Nephron progenitor cell (in vitro differentiated cells): ENCODE measurements at regions not wholly inside any gene's neighbourhood (a gene's known extent, or its start where the extent isn't known, plus 50 kb on each side); places are given as distances from the start of the nearest gene placed in this dataset.

Experiments
- DNase-seq: peaks from one replicate; pipeline ENCODE4 v3.0.0; 2021
- H3K27ac Mint-ChIP-seq: 2 replicates; pipeline ENCODE4 v1.8.0; 2021; ENCODE audit warnings: mild to moderate bottlenecking, moderate library complexity, mixed read lengths
- H3K27me3 Mint-ChIP-seq: 2 replicates; pipeline ENCODE4 v1.8.0; 2021; ENCODE audit warnings: mild to moderate bottlenecking, low read depth, mixed read lengths; ENCODE audit not compliant: poor library complexity
- H3K36me3 Mint-ChIP-seq: 2 replicates; pipeline ENCODE4 v1.8.0; 2021; ENCODE audit warnings: low read depth, mixed read lengths
- H3K4me1 Mint-ChIP-seq: 2 replicates; pipeline ENCODE4 v1.8.0; 2021; ENCODE audit warnings: mixed read lengths
- H3K4me3 Mint-ChIP-seq: 2 replicates; pipeline ENCODE4 v1.8.0; 2021; ENCODE audit warnings: mild to moderate bottlenecking, moderate library complexity, mixed read lengths
- H3K9me3 Mint-ChIP-seq: 2 replicates; pipeline ENCODE4 v1.8.0; 2021; ENCODE audit warnings: mild to moderate bottlenecking, moderate library complexity, mixed read lengths
- CTCF ChIP-seq: fragments of 200-600 bp; sonication (generic); IDR thresholded peaks from 2 replicates; pipeline ENCODE4 v1.5.0; 2021; ENCODE audit warnings: antibody characterized with exemption

- Mint-ChIP-seq H3K9me3 (no peaks in the 10 kb centered on the region), H3K27me3 (peaks cover 10% of the 10 kb centered on the region), H3K4me3 (no peak overlapping the region), H3K4me1 (peaks cover 3% of the 10 kb centered on the region), H3K27ac (no peak overlapping the region), H3K36me3 (no peaks in the 10 kb centered on the region)
- TF ChIP-seq CTCF: no peak
- no peak for DNase-seq
These were observed 49.9 kb upstream of the KLF6 start for GRCh38 chr10:3834947-3835346.
